Glutamatergic neuron (in vitro differentiated cells): ENCODE measurements at regions not wholly inside any gene's neighbourhood (a gene's known extent, or its start where the extent isn't known, plus 50 kb on each side); places are given as distances from the start of the nearest gene placed in this dataset.

Source experiments
- DNase-seq: peaks from one replicate; pipeline ENCODE4 v3.0.0; 2022
- H3K27ac Mint-ChIP-seq: one replicate; pipeline ENCODE4 v1.8.0; 2020; ENCODE audit warnings: mild to moderate bottlenecking, mixed read lengths, inconsistent platforms; ENCODE audit not compliant: unreplicated experiment
- H3K27me3 Mint-ChIP-seq: one replicate; pipeline ENCODE4 v1.8.0; 2020; ENCODE audit warnings: mild to moderate bottlenecking, moderate library complexity, mixed read lengths, inconsistent platforms; ENCODE audit not compliant: unreplicated experiment
- H3K36me3 Mint-ChIP-seq: one replicate; pipeline ENCODE4 v1.8.0; 2020; ENCODE audit warnings: mild to moderate bottlenecking, mixed read lengths, inconsistent platforms; ENCODE audit not compliant: unreplicated experiment
- H3K4me1 Mint-ChIP-seq: one replicate; pipeline ENCODE4 v1.8.0; 2020; ENCODE audit warnings: mild to moderate bottlenecking, low read depth, mixed read lengths, inconsistent platforms; ENCODE audit not compliant: unreplicated experiment
- H3K4me3 Mint-ChIP-seq: one replicate; pipeline ENCODE4 v1.8.0; 2020; ENCODE audit warnings: mild to moderate bottlenecking, mixed read lengths, inconsistent platforms; ENCODE audit not compliant: unreplicated experiment
- H3K9me3 Mint-ChIP-seq: one replicate; pipeline ENCODE4 v1.8.0; 2020; ENCODE audit warnings: mild to moderate bottlenecking, moderate library complexity, mixed read lengths, inconsistent platforms; ENCODE audit not compliant: unreplicated experiment
- CTCF ChIP-seq: fragments of 200-600 bp; sonication (generic); IDR thresholded peaks from one replicate; pipeline ENCODE4 v1.5.0; 2021; ENCODE audit not compliant: partially characterized antibody, unreplicated experiment

GRCh38 chr10:63781226-63781625 is 260.0 kb downstream of the REEP3 start:
- no peak overlapping the region for H3K27ac Mint-ChIP-seq
- peaks cover 7% of the 10 kb centered on the region for H3K9me3 Mint-ChIP-seq
- DNase-seq = no peak
- H3K27me3 Mint-ChIP-seq = peaks cover 4% of the 10 kb centered on the region
- peaks cover 5% of the 10 kb centered on the region for H3K36me3 Mint-ChIP-seq
- no peak for TF ChIP-seq CTCF
- H3K4me1 Mint-ChIP-seq = no peaks in the 10 kb centered on the region
- H3K4me3 Mint-ChIP-seq = no peak overlapping the region

GRCh38 chr10:63783882-63784281 is 262.7 kb downstream of the REEP3 start:
- no peak for DNase-seq
- no peak overlapping the region for H3K27ac Mint-ChIP-seq
- H3K36me3 Mint-ChIP-seq = peaks cover 5% of the 10 kb centered on the region
- H3K4me1 Mint-ChIP-seq = no peaks in the 10 kb centered on the region
- H3K4me3 Mint-ChIP-seq = no peak overlapping the region
- H3K27me3 Mint-ChIP-seq = peaks cover 6% of the 10 kb centered on the region
- TF ChIP-seq CTCF = no peak
- H3K9me3 Mint-ChIP-seq = peaks cover 2% of the 10 kb centered on the region

GRCh38 chr10:63788152-63788821 is 267.1 kb downstream of the REEP3 start:
- Mint-ChIP-seq H3K4me3 (no peak overlapping the region), H3K4me1 (no peaks in the 10 kb centered on the region), H3K27ac (no peak overlapping the region), H3K9me3 (no peaks in the 10 kb centered on the region), H3K27me3 (peaks cover 6% of the 10 kb centered on the region), H3K36me3 (peaks cover 4% of the 10 kb centered on the region)
- no peak for TF ChIP-seq CTCF
- no peak for DNase-seq

GRCh38 chr10:63795094-63795860 is 274.1 kb downstream of the REEP3 start:
- Mint-ChIP-seq H3K27me3 (no peaks in the 10 kb centered on the region), H3K9me3 (peaks cover 4% of the 10 kb centered on the region), H3K4me1 (peaks cover 7% of the 10 kb centered on the region), H3K27ac (no peak overlapping the region), H3K36me3 (peaks cover 4% of the 10 kb centered on the region), H3K4me3 (no peak overlapping the region)
- DNase-seq = no peak
- no peak for TF ChIP-seq CTCF
